H1 (cell line): ENCODE measurements at regions not wholly inside any gene's neighbourhood (a gene's known extent, or its start where the extent isn't known, plus 50 kb on each side); places are given as distances from the start of the nearest gene placed in this dataset.

Source experiments
- NRF1 ChIP-seq: IDR thresholded peaks from 2 replicates; pipeline ENCODE4 v1.6.1; 2011; ENCODE audit warnings: mild to moderate bottlenecking, low read depth, low read length, improper control_type of control experiment
- POU5F1 ChIP-seq: IDR thresholded peaks from 2 replicates; pipeline ENCODE4 v1.6.1; 2011; ENCODE audit warnings: low read depth, mild to moderate bottlenecking, low read length, moderate library complexity
- SAP30 ChIP-seq: fragments of 300-600 bp; sonication (generic); IDR thresholded peaks from 2 replicates; pipeline ENCODE4 v1.7.1; 2012; ENCODE audit warnings: low read length, moderate library complexity, mild to moderate bottlenecking, inconsistent platforms; ENCODE audit not compliant: insufficient read depth, insufficient replicate concordance
- YY1 ChIP-seq: IDR thresholded peaks from 2 replicates; pipeline ENCODE4 v1.6.1; 2011; ENCODE audit warnings: low read depth, mild to moderate bottlenecking, low read length
- TF ChIP-seq, protein P1 (sequence below): IDR thresholded peaks from 2 replicates; pipeline ENCODE4 v1.6.1; 2012; ENCODE audit warnings: inconsistent platforms
- TF ChIP-seq, protein P2 (sequence below): IDR thresholded peaks from 2 replicates; pipeline ENCODE4 v1.6.1; 2012; ENCODE audit warnings: inconsistent platforms

DNA sequence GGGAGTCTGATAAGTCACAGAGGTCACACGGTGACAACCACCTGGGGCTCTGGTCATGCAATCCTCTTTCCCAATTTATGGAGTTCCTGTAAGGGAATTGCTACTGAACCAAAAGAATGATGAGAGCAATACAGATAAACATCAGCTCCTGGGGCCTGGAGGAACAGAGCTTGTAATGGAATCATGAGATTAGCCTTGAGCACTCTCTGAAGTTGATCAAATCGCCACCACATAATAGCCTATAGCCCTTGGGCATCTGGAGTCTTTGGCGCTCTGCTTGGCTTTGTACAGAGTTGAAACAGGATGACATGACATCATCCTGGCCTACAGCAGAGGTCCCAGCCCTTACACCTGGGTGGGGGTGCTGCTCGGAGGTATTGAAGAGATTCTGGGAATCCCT lies 154.3 kb upstream of the DTNBP1 start (continued):
- TF ChIP-seq, protein P1, sequence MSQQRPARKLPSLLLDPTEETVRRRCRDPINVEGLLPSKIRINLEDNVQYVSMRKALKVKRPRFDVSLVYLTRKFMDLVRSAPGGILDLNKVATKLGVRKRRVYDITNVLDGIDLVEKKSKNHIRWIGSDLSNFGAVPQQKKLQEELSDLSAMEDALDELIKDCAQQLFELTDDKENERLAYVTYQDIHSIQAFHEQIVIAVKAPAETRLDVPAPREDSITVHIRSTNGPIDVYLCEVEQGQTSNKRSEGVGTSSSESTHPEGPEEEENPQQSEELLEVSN = no peak
- TF ChIP-seq YY1 (no peak), POU5F1 (no peak), NRF1 (no peak), SAP30 (no peak)
- TF ChIP-seq, protein P2, sequence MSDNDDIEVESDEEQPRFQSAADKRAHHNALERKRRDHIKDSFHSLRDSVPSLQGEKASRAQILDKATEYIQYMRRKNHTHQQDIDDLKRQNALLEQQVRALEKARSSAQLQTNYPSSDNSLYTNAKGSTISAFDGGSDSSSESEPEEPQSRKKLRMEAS = no peak
